K562 (cell line): ENCODE measurements at regions not wholly inside any gene's neighbourhood (a gene's known extent, or its start where the extent isn't known, plus 50 kb on each side); places are given as distances from the start of the nearest gene placed in this dataset.

ENCODE experiments used
- ATAC-seq: fragments of 200-7000 bp; cut with Tn5 transposase; 3 replicates; pipeline ENCODE4 v1.9.1; 2020; ENCODE audit warnings: moderate library complexity
- BruUV-seq: library from RNA; stranded (reverse); fragments of 400-500 nt; replicated peaks from 2 replicates; lab custom pipeline; 2021; lab: Mats Ljungman, UMichigan
- CTCF ChIA-PET: fragments of 300-600 bp; formaldehyde crosslinking; extraction: SDS; loops from one replicate; lab custom pipeline; 2021; ENCODE audit warnings: low intra/inter-chr PET ratio; lab: Yijun Ruan, JAX
- POLR2A ChIA-PET: fragments of 300-600, 350-650 bp; sonication (Branson Sonifier 250); formaldehyde crosslinking; extraction: SDS; loops from one replicate; lab custom pipeline; 2021; ENCODE audit warnings: antibody characterized with exemption, inconsistent platforms; lab: Yijun Ruan, JAX
- DNase-seq, 4 experiments: peaks; one replicate each; pipeline versions ENCODE4 v3.0.0 to v3.0.0-alpha.2; 2011 to 2018; ENCODE audit warnings: low spot score in 3 of 4, mixed read lengths in 3 of 4; ENCODE audit errors: extremely low read depth in 1 of 4
- FAIRE-seq: peaks from 2 replicates; lab custom pipeline; 2011; peaks lifted over from hg19 to GRCh38; lab: Jason Lieb, UNC
- H2AFZ ChIP-seq: 2 replicates; pipeline ENCODE4 v1.6.0; 2011; ENCODE audit warnings: low read depth, low read length, control low read depth, inconsistent platforms
- H3K27ac ChIP-seq: fragments of 200-600 bp; 3 replicates; pipeline ENCODE4 v1.8.0; 2011; ENCODE audit warnings: low read depth, mild to moderate bottlenecking, control low read depth, inconsistent platforms, low read length, moderate library complexity, mixed read lengths; ENCODE audit errors: extremely low read depth
- H3K27me3 ChIP-seq, 2 experiments: fragments of 300-600 bp in 1 of 2; 2 replicates in 1 of 2; 3 replicates in 1 of 2; pipeline versions ENCODE4 v1.6.0 to v1.8.0; 2011; ENCODE audit warnings: inconsistent platforms in 2 of 2, low read length in 2 of 2, mild to moderate bottlenecking in 1 of 2, mixed read lengths in 1 of 2, moderate library complexity in 1 of 2; ENCODE audit not compliant: control insufficient read depth in 2 of 2, insufficient read depth in 2 of 2
- H3K36me3 ChIP-seq: fragments of 300-600 bp; 3 replicates; pipeline ENCODE4 v1.8.0; 2011; ENCODE audit warnings: mild to moderate bottlenecking, low read length, inconsistent platforms; ENCODE audit not compliant: control insufficient read depth, insufficient read depth
- H3K4me1 ChIP-seq, 2 experiments: fragments of 200-600 bp in 1 of 2; replicated peaks in 1 of 2; 2 replicates in 1 of 2; 3 replicates in 1 of 2; pipeline versions ENCODE4 v1.5.1 to v1.8.0; 2011; ENCODE audit warnings: inconsistent platforms in 2 of 2, low read length in 2 of 2, mild to moderate bottlenecking in 1 of 2, mixed read lengths in 1 of 2, moderate library complexity in 1 of 2; ENCODE audit not compliant: control insufficient read depth in 2 of 2, insufficient read depth in 2 of 2
- H3K4me2 ChIP-seq: 2 replicates; pipeline ENCODE4 v1.6.1; 2011; ENCODE audit warnings: low read length, control low read depth, inconsistent platforms, mixed read lengths; ENCODE audit not compliant: insufficient read depth
- H3K4me3 ChIP-seq: fragments of 200-600 bp; sonication (generic), shearing (Covaris generic); 2 replicates; pipeline ENCODE4 v1.5.1; 2016; ENCODE audit warnings: control low read depth, inconsistent platforms
- H3K79me2 ChIP-seq: fragments of 200-600 bp; 3 replicates; pipeline ENCODE4 v1.8.0; 2011; ENCODE audit warnings: low read length, inconsistent platforms; ENCODE audit not compliant: control insufficient read depth, insufficient read depth
- H3K9ac ChIP-seq, 2 experiments: 2 replicates each; pipeline versions ENCODE4 v1.6.0 to v1.6.1; 2011; ENCODE audit warnings: low read depth in 2 of 2, low read length in 2 of 2, control low read depth in 1 of 2, inconsistent platforms in 1 of 2, mild to moderate bottlenecking in 1 of 2, mixed read lengths in 1 of 2; ENCODE audit not compliant: insufficient read depth in 1 of 2
- H3K9me1 ChIP-seq: one replicate; pipeline ENCODE4 v1.6.0; 2011; ENCODE audit warnings: inconsistent platforms, mild to moderate bottlenecking, low read length, moderate library complexity; ENCODE audit not compliant: control insufficient read depth, insufficient read depth
- H3K9me3 ChIP-seq: replicated peaks from 2 replicates; pipeline ENCODE4 v1.5.1; 2011; ENCODE audit warnings: low read depth, low read length, inconsistent platforms; ENCODE audit not compliant: control insufficient read depth, insufficient read depth
- H4K20me1 ChIP-seq: replicated peaks from 2 replicates; pipeline ENCODE4 v1.6.1; 2011; ENCODE audit warnings: low read length, inconsistent platforms, mixed read lengths; ENCODE audit not compliant: control insufficient read depth, insufficient read depth
- ARHGAP35 ChIP-seq: fragments of 450-650 bp; IDR thresholded peaks from 2 replicates; pipeline ENCODE4 v1.6.1; 2018; ENCODE audit not compliant: partially characterized antibody
- CCNT2 ChIP-seq: IDR thresholded peaks from 2 replicates; pipeline ENCODE4 v1.6.1; 2011; ENCODE audit warnings: borderline replicate concordance, low read depth, mild to moderate bottlenecking, moderate library complexity, mixed read lengths, low read length; ENCODE audit not compliant: insufficient read length; ENCODE audit errors: extremely low read depth
- HDAC6 ChIP-seq: IDR thresholded peaks from 2 replicates; pipeline ENCODE4 v1.6.1; 2012; ENCODE audit warnings: low read depth, mild to moderate bottlenecking, control low read depth, inconsistent platforms, low read length, moderate library complexity
- MXI1 ChIP-seq: IDR thresholded peaks from 2 replicates; pipeline ENCODE4 v1.6.1; 2011; ENCODE audit warnings: low read depth, mild to moderate bottlenecking, improper control_type of control experiment, low read length
- PTTG1 ChIP-seq: fragments of 450-650 bp; IDR thresholded peaks from 2 replicates; pipeline ENCODE4 v1.6.1; 2016; ENCODE audit warnings: low read depth, mild to moderate bottlenecking, missing genetic modification characterization, missing compliant biosample characterization
- U2AF1 ChIP-seq: fragments of 200-400 bp; formaldehyde crosslinking; optimal IDR thresholded peaks from 2 replicates; pipeline ENCODE3; 2017; ENCODE audit warnings: mild to moderate bottlenecking, low read depth, low read length, moderate library complexity
- WGBS: fragments of 100-300 bp; shearing (Covaris generic); methylation state at CpG from one replicate; pipeline ENCODE4 v1.1.6; 2016; ENCODE audit warnings: low coverage, mixed read lengths; ENCODE audit not compliant: insufficient coverage; ENCODE audit errors: missing lambda C conversion rate; 5-methylcytosine and 5-hydroxymethylcytosine counted together
- in situ Hi-C: fragments of 300-500 bp; cut with MboI; formaldehyde crosslinking; loops from 4 replicates; pipeline ENCODE4 v1.15.0; 2018; ENCODE audit warnings: inconsistent platforms, mixed read lengths
- intact Hi-C: fragments of 100-400 bp; cut with micrococcal nuclease; formaldehyde crosslinking; loops from 2 replicates; pipeline ENCODE4 v1.14.2; 2022
- TF ChIP-seq, protein P1 (sequence below): sonication (generic); formaldehyde crosslinking; IDR thresholded peaks from 2 replicates; pipeline ENCODE4 v1.8.0; 2023; ENCODE audit warnings: mild to moderate bottlenecking, missing genetic modification reagents

DNA sequence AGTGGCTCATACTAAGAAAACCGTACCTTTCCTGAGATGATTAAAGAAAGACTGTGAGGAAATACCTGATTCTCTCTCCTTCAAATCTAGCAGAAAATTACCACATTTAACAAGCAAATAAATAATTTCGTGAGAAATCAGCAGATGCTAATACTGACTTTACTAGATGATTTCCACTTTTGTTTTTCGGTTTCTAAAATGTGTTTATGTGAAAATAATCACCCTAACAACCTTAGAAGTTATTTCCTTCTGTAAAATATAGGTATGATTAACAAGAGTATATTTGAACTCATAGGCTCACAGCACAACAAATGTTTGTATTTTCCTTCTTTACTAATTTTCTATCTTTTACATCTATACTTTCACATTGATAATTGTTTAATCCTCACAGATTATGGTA is 594.1 kb upstream of the FAM98A start:
- DNase-seq, result no peak
- 0% methylated on average over 3 of the region's 3 CpGs for WGBS
- no peaks in the 10 kb centered on the region for H4K20me1 ChIP-seq
- no peak overlapping the region for H3K4me3 ChIP-seq
- H3K9me1 ChIP-seq, result no peaks in the 10 kb centered on the region
- no peaks in the 10 kb centered on the region for H3K36me3 ChIP-seq
- H3K27me3 ChIP-seq, result no peaks in the 10 kb centered on the region
- POLR2A ChIA-PET, result no interaction called here
- no peaks in the 10 kb centered on the region for H3K4me1 ChIP-seq
- no peak overlapping the region for H2AFZ ChIP-seq
- intact Hi-C loops, result no loop called here
- H3K9me3 ChIP-seq, result no peaks in the 10 kb centered on the region
- in situ Hi-C loops, result no loop called here
- H3K27ac ChIP-seq, result no peak overlapping the region
- FAIRE-seq, result no peak
- no peak overlapping the region for H3K9ac ChIP-seq
- TF ChIP-seq PTTG1 (no peak), HDAC6 (no peak), U2AF1 (no peak)
- ATAC-seq, result no peak
- no peak overlapping the region for H3K4me2 ChIP-seq
- CTCF ChIA-PET, result no interaction called here
- H3K79me2 ChIP-seq, result no peaks in the 10 kb centered on the region
- BruUV-seq, result no TSS peak

- H3K36me3 ChIP-seq, result no peaks in the 10 kb centered on the region
- no TSS peak for BruUV-seq
- H4K20me1 ChIP-seq, result no peaks in the 10 kb centered on the region
- H3K9ac ChIP-seq, result no peak overlapping the region
- no peaks in the 10 kb centered on the region for H3K9me1 ChIP-seq
- H3K4me1 ChIP-seq, result no peaks in the 10 kb centered on the region
- no peak overlapping the region for H3K27ac ChIP-seq
- no peaks in the 10 kb centered on the region for H3K27me3 ChIP-seq
- intact Hi-C loops (no loop called here), in situ Hi-C loops (no loop called here)
- ChIA-PET POLR2A (no interaction called here), CTCF (no interaction called here)
- no peak overlapping the region for H3K4me2 ChIP-seq
- TF ChIP-seq, protein P1, sequence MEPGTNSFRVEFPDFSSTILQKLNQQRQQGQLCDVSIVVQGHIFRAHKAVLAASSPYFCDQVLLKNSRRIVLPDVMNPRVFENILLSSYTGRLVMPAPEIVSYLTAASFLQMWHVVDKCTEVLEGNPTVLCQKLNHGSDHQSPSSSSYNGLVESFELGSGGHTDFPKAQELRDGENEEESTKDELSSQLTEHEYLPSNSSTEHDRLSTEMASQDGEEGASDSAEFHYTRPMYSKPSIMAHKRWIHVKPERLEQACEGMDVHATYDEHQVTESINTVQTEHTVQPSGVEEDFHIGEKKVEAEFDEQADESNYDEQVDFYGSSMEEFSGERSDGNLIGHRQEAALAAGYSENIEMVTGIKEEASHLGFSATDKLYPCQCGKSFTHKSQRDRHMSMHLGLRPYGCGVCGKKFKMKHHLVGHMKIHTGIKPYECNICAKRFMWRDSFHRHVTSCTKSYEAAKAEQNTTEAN (CRISPR knock-in tag), result no peak
- TF ChIP-seq MXI1 (no peak), ARHGAP35 (no peak), CCNT2 (no peak)
- ATAC-seq, result no peak
- 2% methylated on average over 6 of the region's 6 CpGs for WGBS
- no peak for DNase-seq
- no peak for FAIRE-seq
- no peak overlapping the region for H2AFZ ChIP-seq
- no peak overlapping the region for H3K4me3 ChIP-seq
- no peaks in the 10 kb centered on the region for H3K79me2 ChIP-seq
- H3K9me3 ChIP-seq, result no peaks in the 10 kb centered on the region
Observed at GRCh38 chr2:34188464-34189303, 589.6 kb upstream of the FAM98A start.
